Spleen (tissue), 11 donors: ENCODE measurements at regions not wholly inside any gene's neighbourhood (a gene's known extent, or its start where the extent isn't known, plus 50 kb on each side); places are given as distances from the start of the nearest gene placed in this dataset.

Experiments
- DNase-seq: peaks from one replicate; pipeline ENCODE4 v3.0.0-alpha.2; 2020
- H3K27ac ChIP-seq, 8 donors: fragments of 200-600 bp; sonication (generic) in 7 of 8; 1 replicate in 4 of 8; 2 replicates in 4 of 8; pipeline versions ENCODE4 v1.5.0 to v1.8.0; 2016 to 2021; ENCODE audit warnings: inconsistent platforms in 4 of 8, mild to moderate bottlenecking in 4 of 8, moderate library complexity in 1 of 8
- H3K27me3 ChIP-seq, 7 donors: fragments of 200-600 bp; sonication (generic) in 6 of 7; replicated peaks in 1 of 7; 1 replicate in 4 of 7; 2 replicates in 3 of 7; pipeline versions ENCODE4 v1.5.0 to v1.8.0; 2016 to 2021; ENCODE audit warnings: inconsistent platforms in 3 of 7, mild to moderate bottlenecking in 1 of 7
- H3K36me3 ChIP-seq, 6 donors: fragments of 200-600 bp; sonication (generic) in 5 of 6; 1 replicate in 4 of 6; 2 replicates in 2 of 6; pipeline versions ENCODE4 v1.5.0 to v1.8.0; 2016 to 2021; ENCODE audit warnings: inconsistent platforms in 2 of 6
- H3K4me1 ChIP-seq, 6 donors: fragments of 200-600 bp; sonication (generic) in 5 of 6; 1 replicate in 3 of 6; 2 replicates in 3 of 6; pipeline versions ENCODE4 v1.5.0 to v1.8.0; 2016 to 2021; ENCODE audit warnings: inconsistent platforms in 3 of 6
- H3K4me3 ChIP-seq, 8 donors: fragments of 200-600 bp; sonication (generic) in 7 of 8; 1 replicate in 4 of 8; 2 replicates in 4 of 8; pipeline versions ENCODE4 v1.5.0 to v1.8.0; 2016 to 2021; ENCODE audit warnings: inconsistent platforms in 4 of 8, mild to moderate bottlenecking in 4 of 8, moderate library complexity in 2 of 8
- H3K9me3 ChIP-seq, 8 donors: fragments of 200-600 bp; sonication (generic) in 7 of 8; 1 replicate in 4 of 8; 2 replicates in 4 of 8; pipeline versions ENCODE4 v1.5.0 to v1.8.0; 2016 to 2021; ENCODE audit warnings: inconsistent platforms in 4 of 8
- CTCF ChIP-seq, 11 experiments: fragments of 200-600 bp in 7 of 11; fragments of 450-650 bp in 4 of 11; sonication (generic) in 4 of 11; IDR thresholded peaks in 8 of 11; conservative IDR thresholded peaks in 3 of 11; 1 replicate in 7 of 11; 2 replicates in 4 of 11; pipeline versions ENCODE4 v1.4.0 to v1.8.0; 2016 to 2021; ENCODE audit warnings: antibody characterized with exemption in 11 of 11, inconsistent platforms in 4 of 11, mild to moderate bottlenecking in 1 of 11
- POLR2A ChIP-seq, 3 donors: fragments of 450-650 bp; IDR thresholded peaks; one replicate each; pipeline ENCODE4 v1.5.1; 2017; ENCODE audit warnings: antibody characterized with exemption in 3 of 3, mild to moderate bottlenecking in 1 of 3
- POLR2AphosphoS5 ChIP-seq, 3 donors: sonication (generic); formaldehyde crosslinking; IDR thresholded peaks; one replicate each; pipeline ENCODE4 v1.5.1; 2017; ENCODE audit warnings: antibody characterized with exemption in 3 of 3
- WGBS, 5 donors: extraction: QIAGEN DNeasy Blood & Tissue Kit in 3 of 5; methylation state at CpG; one replicate each; pipeline versions ENCODE4 v1.1.5 to v1.1.7; 2013 to 2018; 5-methylcytosine and 5-hydroxymethylcytosine counted together
- intact Hi-C: fragments of 100-400 bp; cut with DNase I; formaldehyde crosslinking; loops from one replicate; pipeline ENCODE4 v1.15.0; 2023; ENCODE audit warnings: low total_unique reads
- donor health status: healthy with polysubstance abuse.
- donor health status: DM: no; HTN: no; CAD: no; lungs with moderate emphysema.
- donor health status: DM: no; HTN: no; CAD: no.
- donor health status: Bipolar disorder and iron deficiency.
- donor health status: healthy.
- donor health status: DM: no; HTN: no; CAD: no.
- donor health status: DM: yes; HTN: yes; CAD: no.

- Histone ChIP-seq H3K27ac (no peak overlapping the region), H3K36me3 (no peaks in the 10 kb centered on the region), H3K4me1 (no peaks in the 10 kb centered on the region), H3K9me3 (no peaks in the 10 kb centered on the region), H3K4me3 (no peak overlapping the region), H3K27me3 (peaks cover 0 to 12% (median 0%) of the 10 kb centered on the region in 7 donors)
- no peak for DNase-seq
- intact Hi-C loops: no loop called here
- no peak for TF ChIP-seq POLR2A (IDR thresholded peaks at IDR 0.05)
- no peak for TF ChIP-seq CTCF (IDR thresholded peaks at IDR 0.05 in 8 of 11, conservative IDR thresholded peaks at IDR 0.05 in 3 of 11)
- TF ChIP-seq POLR2AphosphoS5 (IDR thresholded peaks at IDR 0.05): no peak
- 54 to 77% (median 64%) methylated on average over 4 of the region's 4 CpGs for WGBS, 5 donors
Observed at GRCh38 chr6:40953486-40953885, 85.5 kb downstream of the UNC5CL start.

- H3K36me3 ChIP-seq: no peaks in the 10 kb centered on the region
- H3K27me3 ChIP-seq: peaks cover 0 to 12% (median 0%) of the 10 kb centered on the region in 7 donors
- no peak for DNase-seq
- intact Hi-C loops: no loop called here
- H3K27ac ChIP-seq: no peak overlapping the region
- WGBS, 5 donors: 62 to 70% (median 65%) methylated on average over 7 of the region's 7 CpGs
- H3K4me1 ChIP-seq: no peaks in the 10 kb centered on the region
- H3K4me3 ChIP-seq: no peak overlapping the region
- TF ChIP-seq POLR2AphosphoS5 (IDR thresholded peaks at IDR 0.05) (no peak), POLR2A (IDR thresholded peaks at IDR 0.05) (no peak), CTCF (IDR thresholded peaks at IDR 0.05 in 8 of 11, conservative IDR thresholded peaks at IDR 0.05 in 3 of 11) (no peak)
- H3K9me3 ChIP-seq: no peaks in the 10 kb centered on the region
Observed at GRCh38 chr6:40950986-40951698, 87.9 kb downstream of the UNC5CL start.

GRCh38 chr6:40948570-40948969, 90.5 kb downstream of the UNC5CL start:
- no peak overlapping the region for H3K4me3 ChIP-seq
- no peaks in the 10 kb centered on the region for H3K36me3 ChIP-seq
- intact Hi-C loops: no loop called here
- no peaks in the 10 kb centered on the region for H3K4me1 ChIP-seq
- no peak overlapping the region for H3K27ac ChIP-seq
- H3K27me3 ChIP-seq: peaks cover 0 to 12% (median 0%) of the 10 kb centered on the region in 7 donors
- H3K9me3 ChIP-seq: no peaks in the 10 kb centered on the region
- TF ChIP-seq POLR2A (IDR thresholded peaks at IDR 0.05): no peak
- TF ChIP-seq CTCF (IDR thresholded peaks at IDR 0.05 in 8 of 11, conservative IDR thresholded peaks at IDR 0.05 in 3 of 11): no peak
- no peak for TF ChIP-seq POLR2AphosphoS5 (IDR thresholded peaks at IDR 0.05)
- 80 to 94% (median 86%) methylated on average over 3 of the region's 3 CpGs for WGBS, 5 donors
- no peak for DNase-seq

- Histone ChIP-seq H3K4me3 (no peak overlapping the region), H3K27ac (no peak overlapping the region), H3K9me3 (no peaks in the 10 kb centered on the region), H3K27me3 (peaks cover 0 to 12% (median 0%) of the 10 kb centered on the region in 7 donors), H3K4me1 (no peaks in the 10 kb centered on the region), H3K36me3 (no peaks in the 10 kb centered on the region)
- no peak for DNase-seq
- TF ChIP-seq POLR2AphosphoS5 (IDR thresholded peaks at IDR 0.05): no peak
- no peak for TF ChIP-seq POLR2A (IDR thresholded peaks at IDR 0.05)
- TF ChIP-seq CTCF (IDR thresholded peaks at IDR 0.05 in 8 of 11, conservative IDR thresholded peaks at IDR 0.05 in 3 of 11): no peak
- 80 to 92% (median 86%) methylated on average over 2 of the region's 2 CpGs for WGBS, 5 donors
- intact Hi-C loops: no loop called here
Observed at GRCh38 chr6:40947876-40948526, 91.0 kb downstream of the UNC5CL start.
